OCI-LY1 (cell line): ENCODE measurements at regions not wholly inside any gene's neighbourhood (a gene's known extent, or its start where the extent isn't known, plus 50 kb on each side); places are given as distances from the start of the nearest gene placed in this dataset.

Source experiments
- CTCF ChIP-seq: fragments of 200-600 bp; sonication (generic), shearing (Covaris generic); IDR thresholded peaks from 2 replicates; pipeline ENCODE4 v1.5.1; 2017; ENCODE audit warnings: mild to moderate bottlenecking, antibody characterized with exemption, low read length, moderate library complexity, mixed read lengths
- EZH2 ChIP-seq: fragments of 200-600 bp; sonication (generic), shearing (Covaris generic); IDR thresholded peaks from 2 replicates; pipeline ENCODE4 v1.8.0; 2017; ENCODE audit warnings: borderline replicate concordance, mixed run types, mild to moderate bottlenecking, antibody characterized with exemption, low read length, moderate library complexity, mixed read lengths

GRCh38 chr6:169974663-169975062, 223.2 kb downstream of the ERMARD start:
- TF ChIP-seq CTCF: no peak
- no peak for TF ChIP-seq EZH2
